ENCODE measurements at regions not wholly inside any gene's neighbourhood (a gene's known extent, or its start where the extent isn't known, plus 50 kb on each side); places are given as distances from the start of the nearest gene placed in this dataset.

DNA sequence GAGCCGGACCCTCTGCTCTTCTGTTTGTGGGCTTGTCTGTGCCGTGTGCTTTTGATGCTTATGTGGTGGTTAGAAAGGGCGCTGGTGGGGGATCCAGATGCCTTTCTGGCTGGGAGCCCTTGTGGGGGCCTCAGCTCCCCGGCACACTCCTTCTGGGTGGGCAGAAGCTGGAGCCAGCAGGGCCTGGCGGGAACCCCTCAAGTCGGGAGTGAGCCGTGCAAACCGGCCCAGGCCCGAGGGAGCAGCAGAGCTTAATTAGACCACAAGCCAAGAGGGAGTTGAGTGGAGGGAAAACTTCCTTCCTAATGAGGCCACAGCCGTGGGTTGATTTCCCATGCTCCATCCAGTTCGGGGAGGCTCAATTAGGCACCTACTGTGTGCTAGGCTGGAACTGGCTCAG, 76.0 kb upstream of the RNU6ATAC start:
- Mint-ChIP-seq H3K4me1 (ENCODE audit: unreplicated experiment) (peaks cover 9% of the 10 kb centered on the region), H3K9me3 (ENCODE audit: unreplicated experiment) (no peaks in the 10 kb centered on the region), H3K27me3 (ENCODE audit: unreplicated experiment) (peaks cover 29% of the 10 kb centered on the region), H3K27ac (ENCODE audit: unreplicated experiment) (no peak overlapping the region), H3K4me3 (ENCODE audit: unreplicated experiment) (no peak overlapping the region), H3K36me3 (ENCODE audit: unreplicated experiment) (no peaks in the 10 kb centered on the region)
- DNase-seq (ENCODE audit: extremely low spot score, unreplicated experiment), result no peak
- TF ChIP-seq, protein P1, sequence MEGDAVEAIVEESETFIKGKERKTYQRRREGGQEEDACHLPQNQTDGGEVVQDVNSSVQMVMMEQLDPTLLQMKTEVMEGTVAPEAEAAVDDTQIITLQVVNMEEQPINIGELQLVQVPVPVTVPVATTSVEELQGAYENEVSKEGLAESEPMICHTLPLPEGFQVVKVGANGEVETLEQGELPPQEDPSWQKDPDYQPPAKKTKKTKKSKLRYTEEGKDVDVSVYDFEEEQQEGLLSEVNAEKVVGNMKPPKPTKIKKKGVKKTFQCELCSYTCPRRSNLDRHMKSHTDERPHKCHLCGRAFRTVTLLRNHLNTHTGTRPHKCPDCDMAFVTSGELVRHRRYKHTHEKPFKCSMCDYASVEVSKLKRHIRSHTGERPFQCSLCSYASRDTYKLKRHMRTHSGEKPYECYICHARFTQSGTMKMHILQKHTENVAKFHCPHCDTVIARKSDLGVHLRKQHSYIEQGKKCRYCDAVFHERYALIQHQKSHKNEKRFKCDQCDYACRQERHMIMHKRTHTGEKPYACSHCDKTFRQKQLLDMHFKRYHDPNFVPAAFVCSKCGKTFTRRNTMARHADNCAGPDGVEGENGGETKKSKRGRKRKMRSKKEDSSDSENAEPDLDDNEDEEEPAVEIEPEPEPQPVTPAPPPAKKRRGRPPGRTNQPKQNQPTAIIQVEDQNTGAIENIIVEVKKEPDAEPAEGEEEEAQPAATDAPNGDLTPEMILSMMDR (IDR thresholded peaks at IDR 0.05), result no peak

DNA sequence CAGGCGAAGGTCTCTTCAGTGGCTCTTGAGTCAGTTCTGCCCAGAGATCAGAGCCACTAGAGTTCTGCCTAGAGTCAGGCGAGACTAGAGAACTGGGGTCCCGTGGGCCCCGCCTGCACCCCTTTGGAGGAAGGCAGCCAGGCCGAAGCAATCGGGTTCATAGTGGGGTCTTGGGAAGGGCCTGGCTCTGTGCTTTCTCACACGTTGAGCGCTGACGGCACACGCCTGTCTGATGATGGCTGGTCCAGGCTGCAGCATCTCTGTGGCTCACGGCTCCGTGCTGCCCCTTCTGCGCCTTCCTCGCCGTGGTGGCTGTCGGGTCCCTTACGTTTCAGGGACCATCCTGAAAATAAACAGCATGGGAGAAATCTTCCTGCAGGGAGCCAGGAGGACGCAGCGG, 78.3 kb upstream of the RNU6ATAC start:
- no peaks in the 10 kb centered on the region for H3K4me1 Mint-ChIP-seq (ENCODE audit: unreplicated experiment)

DNA sequence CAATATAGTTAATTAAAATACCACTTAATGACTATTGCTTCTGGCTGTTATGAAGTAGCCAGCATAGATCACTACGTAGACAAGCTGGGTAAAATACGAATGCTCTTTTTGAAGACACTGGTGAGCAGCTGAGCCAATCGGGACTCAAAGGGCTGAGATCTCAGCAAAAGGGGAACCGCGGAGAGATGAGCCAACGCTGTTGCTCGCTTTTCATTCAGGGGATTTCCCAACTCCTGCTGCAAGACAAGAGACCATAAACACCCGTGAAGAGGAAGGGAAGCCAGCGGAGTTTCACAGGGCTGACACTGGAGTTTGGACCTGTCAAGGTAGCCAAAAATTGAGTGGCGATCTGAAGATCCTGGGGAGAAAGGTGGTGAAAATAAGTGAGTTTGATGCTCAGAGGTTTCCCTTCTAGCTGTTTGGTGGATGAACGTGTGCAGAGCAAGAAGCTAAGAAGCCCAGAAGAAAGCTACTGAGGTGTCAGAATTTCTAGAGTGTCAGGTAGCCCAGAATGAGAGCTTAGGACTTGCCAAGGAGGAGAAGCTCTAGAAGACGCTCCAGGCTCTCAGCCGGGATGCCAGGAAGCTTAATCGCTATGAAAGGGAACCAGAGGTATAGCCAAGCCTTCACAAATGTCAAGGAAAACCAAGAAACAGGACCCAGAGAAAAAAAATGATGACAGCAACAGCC, 79.6 kb upstream of the RNU6ATAC start:
- H3K4me1 Mint-ChIP-seq (ENCODE audit: unreplicated experiment), result no peaks in the 10 kb centered on the region
- peaks cover 34% of the 10 kb centered on the region for H3K27me3 Mint-ChIP-seq (ENCODE audit: unreplicated experiment)
- H3K27ac Mint-ChIP-seq (ENCODE audit: unreplicated experiment), result no peak overlapping the region
- TF ChIP-seq, protein P1 (IDR thresholded peaks at IDR 0.05), result no peak
- H3K36me3 Mint-ChIP-seq (ENCODE audit: unreplicated experiment), result no peaks in the 10 kb centered on the region
- DNase-seq (ENCODE audit: extremely low spot score, unreplicated experiment), result no peak
- H3K4me3 Mint-ChIP-seq (ENCODE audit: unreplicated experiment), result no peak overlapping the region
- H3K9me3 Mint-ChIP-seq (ENCODE audit: unreplicated experiment), result peaks cover 5% of the 10 kb centered on the region

More for the DNA sequence above, 78.3 kb upstream of the RNU6ATAC start:
- no peak overlapping the region for H3K4me3 Mint-ChIP-seq (ENCODE audit: unreplicated experiment)
- no peak for DNase-seq (ENCODE audit: extremely low spot score, unreplicated experiment)
- H3K27ac Mint-ChIP-seq (ENCODE audit: unreplicated experiment), result no peak overlapping the region
- TF ChIP-seq, protein P1 (IDR thresholded peaks at IDR 0.05), result no peak
- H3K27me3 Mint-ChIP-seq (ENCODE audit: unreplicated experiment), result peaks cover 34% of the 10 kb centered on the region
- H3K36me3 Mint-ChIP-seq (ENCODE audit: unreplicated experiment), result no peaks in the 10 kb centered on the region
- no peaks in the 10 kb centered on the region for H3K9me3 Mint-ChIP-seq (ENCODE audit: unreplicated experiment)

DNA sequence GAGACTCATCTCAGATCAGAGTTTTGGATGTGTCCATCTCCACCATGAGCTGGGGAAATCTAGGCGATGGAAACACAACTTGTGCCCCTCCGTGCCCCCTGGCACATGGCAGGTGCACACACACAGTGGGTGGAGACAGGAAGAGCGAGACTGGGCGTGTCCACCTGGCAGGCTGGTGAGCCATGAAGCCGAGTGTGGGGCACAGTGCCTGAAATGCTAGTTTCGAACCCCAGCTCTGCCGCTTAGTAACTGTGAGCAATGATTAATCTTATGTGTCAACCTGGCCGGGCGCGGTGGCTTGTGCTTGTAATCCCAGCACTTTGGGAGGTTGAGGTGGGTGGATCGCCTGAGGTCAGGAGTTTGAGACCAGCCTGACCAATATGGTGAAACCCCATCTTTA, 80.8 kb upstream of the RNU6ATAC start:
- TF ChIP-seq, protein P1 (IDR thresholded peaks at IDR 0.05), result no peak
- peaks cover 5% of the 10 kb centered on the region for H3K9me3 Mint-ChIP-seq (ENCODE audit: unreplicated experiment)
- no peak overlapping the region for H3K4me3 Mint-ChIP-seq (ENCODE audit: unreplicated experiment)
- H3K4me1 Mint-ChIP-seq (ENCODE audit: unreplicated experiment), result no peaks in the 10 kb centered on the region
- no peaks in the 10 kb centered on the region for H3K36me3 Mint-ChIP-seq (ENCODE audit: unreplicated experiment)
- peaks cover 34% of the 10 kb centered on the region for H3K27me3 Mint-ChIP-seq (ENCODE audit: unreplicated experiment)
- no peak overlapping the region for H3K27ac Mint-ChIP-seq (ENCODE audit: unreplicated experiment)
- no peak for DNase-seq (ENCODE audit: extremely low spot score, unreplicated experiment)

DNA sequence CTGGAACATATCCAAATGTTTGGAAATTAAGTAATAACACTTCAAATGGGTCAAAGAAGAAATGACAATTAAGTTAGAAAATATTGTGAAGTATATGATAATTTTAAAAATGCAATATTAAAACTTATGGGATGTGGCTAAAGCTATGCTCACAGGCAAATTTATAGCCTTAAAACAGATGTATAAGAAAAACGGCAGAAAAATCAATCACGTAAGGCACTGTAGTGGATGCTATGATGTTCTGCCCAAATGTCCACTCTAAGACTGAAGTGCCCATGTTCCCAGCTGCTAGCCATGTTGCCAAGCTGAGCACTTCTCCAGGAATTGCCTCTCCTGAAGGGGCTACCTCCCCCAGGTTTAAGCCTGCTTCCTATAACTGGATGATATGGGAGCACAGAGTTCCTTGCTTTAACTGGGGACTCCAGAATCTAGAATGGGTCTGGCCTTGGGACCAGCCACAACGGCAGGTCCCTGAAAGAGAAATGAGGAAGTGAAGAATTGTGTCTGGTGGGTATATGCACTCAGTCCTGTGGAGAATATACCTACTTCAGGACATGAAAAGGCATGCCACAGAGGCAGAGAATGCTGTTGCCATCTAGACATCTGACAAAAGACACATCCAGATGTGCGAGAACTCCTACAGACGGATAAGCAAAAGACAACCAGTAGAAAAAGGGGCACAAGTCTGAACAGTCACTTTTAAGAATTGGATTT, 78.2 kb upstream of the RXRA start:
- TF ChIP-seq, protein P1 (IDR thresholded peaks at IDR 0.05), result no peak
- Mint-ChIP-seq H3K4me1 (ENCODE audit: unreplicated experiment) (no peaks in the 10 kb centered on the region), H3K27ac (ENCODE audit: unreplicated experiment) (no peak overlapping the region), H3K36me3 (ENCODE audit: unreplicated experiment) (no peaks in the 10 kb centered on the region), H3K9me3 (ENCODE audit: unreplicated experiment) (peaks cover 5% of the 10 kb centered on the region), H3K4me3 (ENCODE audit: unreplicated experiment) (no peak overlapping the region), H3K27me3 (ENCODE audit: unreplicated experiment) (peaks cover 22% of the 10 kb centered on the region)
- DNase-seq (ENCODE audit: extremely low spot score, unreplicated experiment), result no peak

Data from osteocyte (in vitro differentiated cells).